GM21447 (cell line): ENCODE measurements at regions not wholly inside any gene's neighbourhood (a gene's known extent, or its start where the extent isn't known, plus 50 kb on each side); places are given as distances from the start of the nearest gene placed in this dataset.

Experiments
- ATAC-seq: cut with Tn5 transposase; IDR thresholded peaks from one replicate; pipeline ENCODE4 v1.9.1; 2021; ENCODE audit not compliant: unreplicated experiment

DNA sequence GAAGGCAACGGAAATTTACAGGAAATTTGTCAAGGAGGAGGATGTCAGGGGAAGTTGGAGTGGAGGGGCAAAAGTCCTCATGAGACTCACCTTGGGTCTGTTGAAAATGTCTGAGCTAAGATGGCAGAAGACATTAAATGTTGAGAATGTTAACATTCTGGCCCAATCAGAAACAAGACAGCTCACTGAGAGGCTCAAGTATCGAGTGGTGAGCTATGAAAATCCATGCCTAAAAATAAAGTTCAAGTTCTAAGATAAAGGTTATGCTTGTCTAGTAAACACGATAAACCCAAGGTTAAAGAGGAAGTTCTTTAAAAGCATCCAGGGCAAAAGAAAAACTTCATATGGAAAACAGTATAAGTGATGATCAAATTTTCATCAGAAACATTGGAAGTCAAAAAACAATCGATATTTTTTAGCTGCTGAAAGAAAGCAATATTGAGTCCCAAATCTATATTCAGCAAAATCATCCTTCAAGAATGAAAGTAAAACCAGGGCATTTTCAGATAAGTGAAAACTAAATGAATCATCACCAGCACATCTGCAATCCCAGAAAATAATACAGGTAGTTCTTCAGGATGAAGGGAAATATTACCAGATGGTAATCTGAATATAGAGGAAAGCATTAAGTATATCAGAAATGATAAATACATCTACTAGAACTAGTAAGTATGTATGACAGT is 462.4 kb downstream of the TLL1 start:
- no peak for ATAC-seq

DNA sequence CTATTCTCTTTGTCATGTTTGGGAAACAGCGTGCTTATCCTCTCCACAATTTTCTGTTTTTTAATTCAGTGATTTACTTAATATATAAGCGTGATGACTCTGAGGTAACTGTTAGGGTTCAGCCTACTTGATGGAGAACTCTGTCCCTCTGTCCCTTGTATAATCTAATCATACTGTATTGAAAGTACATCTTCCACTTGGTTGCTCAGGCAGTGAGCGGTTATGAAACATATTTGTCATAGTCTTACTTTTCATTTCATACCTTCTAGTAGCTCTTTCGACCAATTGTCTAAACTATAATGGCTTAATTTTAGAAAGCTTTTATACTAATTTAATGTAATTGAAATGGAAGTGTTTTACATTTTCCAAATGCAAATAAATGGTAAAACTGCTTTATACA is 469.0 kb downstream of the TLL1 start:
- ATAC-seq: no peak

DNA sequence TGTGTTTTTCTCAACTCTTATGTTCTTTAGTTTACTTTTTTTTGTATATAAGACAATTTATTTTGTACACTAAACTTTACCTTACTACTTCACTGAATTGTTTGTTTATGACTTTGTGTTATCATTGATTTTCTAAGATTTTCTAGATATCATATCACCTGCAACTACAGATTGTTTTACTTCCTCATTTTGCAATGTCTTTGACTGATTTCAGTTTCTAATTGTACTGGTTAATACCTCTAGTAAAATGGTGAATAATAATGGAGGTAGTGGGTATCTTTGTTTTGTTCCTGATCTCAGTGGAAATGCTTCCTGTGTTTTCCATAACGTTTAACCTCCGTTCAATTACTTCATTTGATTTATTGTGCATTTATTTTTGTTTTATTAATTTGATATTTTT is 490.2 kb downstream of the TLL1 start:
- ATAC-seq: no peak

DNA sequence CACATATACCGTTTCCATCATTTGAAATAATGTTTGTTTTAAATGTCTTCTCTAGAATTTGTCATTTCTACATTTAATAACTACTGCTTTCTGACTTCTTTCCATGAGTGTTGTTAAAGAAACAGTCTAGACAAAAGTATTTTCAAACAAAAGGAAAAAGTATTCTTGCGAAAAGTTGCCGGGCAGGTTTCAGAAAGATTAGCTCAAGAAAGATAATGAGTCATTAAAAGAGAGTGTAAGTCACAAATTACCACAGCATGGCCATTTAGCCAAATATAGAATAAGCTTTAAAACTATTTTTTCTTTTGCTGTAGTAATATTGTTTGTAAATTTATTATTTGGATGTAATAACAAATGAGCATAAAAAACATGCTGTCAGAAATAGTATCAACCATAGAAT is 493.0 kb downstream of the TLL1 start:
- no peak for ATAC-seq

DNA sequence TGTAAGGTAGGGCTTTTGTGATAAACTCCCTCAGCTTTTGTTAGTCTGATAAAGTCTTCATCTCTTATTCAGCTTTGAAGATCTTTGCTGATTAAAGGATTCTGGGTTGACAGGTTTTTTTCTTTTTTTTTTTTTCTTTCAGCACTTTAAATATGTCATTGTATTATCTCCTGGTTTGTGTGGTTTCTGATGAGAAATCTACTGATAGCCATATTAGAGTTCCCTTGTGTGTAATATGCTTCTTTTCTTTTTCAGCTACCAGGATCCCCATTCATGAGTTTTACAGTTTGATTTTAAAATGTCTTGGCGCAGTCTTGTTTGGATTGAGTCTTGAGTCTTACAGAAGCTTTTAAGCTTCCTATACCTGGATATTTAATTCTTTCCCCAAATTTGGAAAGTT is 504.5 kb downstream of the TLL1 start:
- ATAC-seq: no peak

DNA sequence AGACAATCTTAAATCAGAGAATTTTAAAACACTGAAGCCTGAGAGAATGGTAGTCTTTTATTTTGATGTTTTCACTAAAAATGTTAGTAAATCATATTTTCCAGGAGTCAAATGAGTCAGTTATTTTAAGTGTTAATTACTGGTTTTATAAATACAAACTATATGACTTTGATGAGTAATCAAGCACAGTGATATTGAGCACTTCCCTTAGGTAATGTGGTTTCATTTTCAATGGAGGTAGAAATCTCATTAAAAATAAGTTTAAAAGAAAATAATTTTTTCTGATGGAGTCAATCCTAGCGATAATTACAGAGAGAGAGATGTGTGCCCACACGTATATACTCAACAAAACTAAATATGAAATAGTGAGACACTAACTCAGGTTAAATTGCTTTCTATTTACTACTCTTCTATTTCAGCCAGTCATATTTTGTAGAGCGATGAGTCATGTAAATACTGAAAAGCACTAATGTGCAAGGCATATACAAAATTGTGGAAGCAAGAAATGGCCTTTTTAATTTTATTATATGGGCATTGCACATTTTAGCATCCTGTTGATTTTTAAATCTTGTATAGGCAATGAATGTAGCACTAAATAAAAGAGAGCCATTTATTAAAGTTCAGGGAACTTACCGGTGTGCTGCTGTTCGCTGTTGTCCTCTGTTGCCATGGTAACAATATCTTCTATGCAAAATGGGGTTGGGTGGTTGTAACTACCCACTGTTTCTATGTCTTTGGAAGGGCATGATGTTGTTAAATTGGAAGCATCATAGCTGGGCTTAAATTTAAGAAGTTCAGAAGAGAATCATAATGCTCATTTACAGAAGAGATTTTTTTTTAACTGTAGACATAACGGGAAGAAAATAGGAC is 513.7 kb downstream of the TLL1 start:
- ATAC-seq: no peak

DNA sequence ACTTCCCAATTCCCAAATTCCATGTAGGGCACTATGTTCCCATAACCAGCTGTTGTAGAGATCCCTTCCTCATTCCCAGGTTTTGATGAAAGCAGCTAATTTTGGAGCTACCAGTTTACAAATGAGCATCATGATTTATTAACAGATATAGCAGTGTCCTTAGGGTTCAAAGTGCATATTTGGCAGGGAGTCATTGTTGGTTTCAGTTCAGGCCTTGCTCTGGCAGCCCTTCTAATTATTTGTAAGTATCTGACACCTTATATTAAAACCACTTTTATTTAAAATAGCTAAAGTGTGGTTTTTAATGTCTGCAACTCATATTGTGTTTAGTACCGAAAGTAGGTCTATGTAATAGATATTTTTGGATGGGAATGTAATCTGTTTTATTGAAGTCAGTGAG is 518.5 kb downstream of the TLL1 start:
- no peak for ATAC-seq

DNA sequence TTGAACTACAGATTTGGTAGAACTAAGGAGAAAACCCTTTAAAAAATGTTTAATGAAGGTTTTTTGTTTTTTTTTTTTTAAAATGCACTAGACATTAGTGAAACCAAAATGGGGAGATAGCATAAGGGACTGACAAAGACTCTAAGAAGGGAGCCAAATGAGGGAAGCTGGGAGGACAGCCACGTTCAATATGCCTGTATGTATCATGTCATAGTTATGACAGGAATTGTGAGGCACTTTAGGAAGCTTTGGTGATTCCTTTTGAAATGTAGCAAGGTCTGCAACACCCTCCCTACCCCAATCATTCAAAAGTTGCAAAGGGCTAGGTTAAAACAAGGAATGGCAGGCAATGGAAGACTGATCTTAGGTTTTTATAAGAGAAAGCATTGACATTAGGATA is 526.0 kb downstream of the TLL1 start:
- no peak for ATAC-seq

DNA sequence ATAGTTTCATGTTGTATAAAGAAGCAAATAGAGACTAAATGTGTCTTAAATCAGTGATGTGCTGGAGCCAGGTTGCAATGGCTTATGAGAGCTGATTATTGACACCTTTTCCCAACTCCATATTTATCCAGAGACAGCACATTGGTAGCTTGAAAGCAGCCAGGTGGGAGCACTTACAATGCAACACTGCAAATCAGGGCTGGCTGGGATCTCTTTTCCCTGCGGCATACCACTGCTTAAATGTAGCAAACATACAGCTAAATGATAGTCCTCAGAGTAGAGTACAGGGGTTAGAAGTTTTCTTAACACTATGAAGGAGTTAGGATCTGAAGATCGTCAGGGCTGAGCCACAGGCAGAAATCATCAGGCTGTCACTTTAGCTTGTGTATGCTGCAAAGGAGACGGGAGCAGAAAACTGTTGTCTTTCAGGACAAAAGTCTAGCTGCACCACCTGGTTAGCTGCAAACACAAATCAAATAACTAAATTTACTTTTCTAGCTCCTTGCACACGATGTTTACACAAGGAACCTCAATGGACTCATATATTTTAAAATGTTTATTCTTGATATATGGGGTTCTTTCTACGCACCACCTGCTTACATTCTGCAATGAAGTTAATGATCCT is 527.3 kb downstream of the TLL1 start:
- no peak for ATAC-seq

DNA sequence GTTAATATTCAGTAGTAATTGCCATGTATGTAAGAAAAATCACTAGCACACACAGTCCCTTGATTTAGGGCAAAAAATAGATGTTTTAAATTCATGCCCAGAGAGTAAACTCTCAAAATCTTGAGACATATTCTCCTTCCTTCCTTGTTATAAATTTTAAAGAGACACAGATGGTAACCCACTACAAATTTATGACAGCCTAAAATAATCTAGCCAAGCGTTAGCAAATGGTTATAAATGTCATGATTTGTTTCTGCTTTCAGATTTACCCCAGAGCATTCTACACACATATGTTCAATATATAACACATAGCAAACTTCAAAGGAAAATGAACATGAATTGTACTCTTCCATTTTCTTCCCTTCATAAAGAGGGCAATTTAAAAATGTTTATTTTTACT is 540.3 kb downstream of the TLL1 start:
- no peak for ATAC-seq

DNA sequence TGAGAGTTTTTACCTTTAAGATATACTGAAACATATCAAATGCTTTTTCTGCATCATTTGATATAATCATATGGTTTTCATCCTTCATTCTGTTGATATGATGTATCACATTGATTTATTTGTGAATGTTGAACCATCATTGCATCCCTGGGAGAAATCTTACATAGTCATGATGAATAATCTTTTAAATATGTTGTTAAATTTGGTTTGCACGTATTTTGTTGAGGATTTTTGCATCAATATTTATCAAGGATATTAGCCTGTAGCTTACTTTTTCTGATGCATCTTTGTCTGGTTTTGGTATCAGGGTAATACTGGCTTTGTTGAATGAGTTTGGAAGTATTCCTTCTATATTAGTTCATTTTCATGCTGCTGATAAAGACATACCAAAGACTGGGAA is 541.4 kb downstream of the TLL1 start:
- no peak for ATAC-seq

DNA sequence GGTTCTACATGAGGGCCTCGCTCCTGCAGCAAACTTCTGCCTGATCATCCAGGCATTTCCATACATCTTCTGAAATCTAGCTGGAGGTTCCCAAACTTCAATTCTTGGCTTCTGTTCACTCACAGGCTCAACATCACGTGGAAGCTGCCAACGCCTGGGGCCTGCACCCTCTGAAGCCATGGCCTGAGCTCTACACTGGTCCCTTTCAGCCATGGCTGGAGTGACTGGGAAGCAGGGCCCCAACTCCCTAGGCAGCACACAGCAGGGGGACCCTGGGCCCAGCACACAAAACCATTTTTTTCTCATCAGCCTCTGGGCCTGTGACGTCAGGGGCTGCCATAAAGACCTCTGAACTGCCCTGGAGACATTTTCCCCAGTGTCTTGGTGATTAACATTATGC is 542.7 kb downstream of the TLL1 start:
- no peak for ATAC-seq

DNA sequence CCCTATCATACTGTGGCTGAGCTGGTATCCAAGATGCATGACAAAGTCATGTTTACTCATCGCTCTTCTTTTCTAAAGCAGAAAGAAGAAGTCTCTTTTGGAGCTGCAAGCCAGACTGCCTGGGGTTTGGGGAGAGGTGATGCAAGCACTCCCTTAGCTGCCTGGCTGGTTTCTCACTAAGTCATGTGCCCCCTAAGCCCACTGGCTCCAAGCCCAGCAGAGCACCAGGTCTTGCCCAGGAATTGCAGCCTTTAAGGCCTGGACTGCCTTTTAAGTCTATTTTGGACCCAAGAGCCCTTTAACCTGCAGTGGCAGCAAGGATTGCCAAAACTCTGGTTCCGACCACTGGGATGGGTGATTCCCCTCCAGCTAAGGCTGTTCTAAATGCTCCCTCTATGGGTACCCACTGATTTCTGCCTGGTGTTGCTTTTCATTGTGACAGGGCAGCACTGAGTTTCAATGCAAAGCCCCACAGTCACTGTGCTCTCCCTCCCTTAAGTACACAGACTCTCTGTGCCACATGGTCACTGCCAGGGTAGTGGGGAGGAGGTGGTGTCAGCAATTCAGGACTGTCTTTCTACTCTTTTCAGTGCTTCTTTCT is 548.6 kb downstream of the TLL1 start:
- ATAC-seq: no peak

DNA sequence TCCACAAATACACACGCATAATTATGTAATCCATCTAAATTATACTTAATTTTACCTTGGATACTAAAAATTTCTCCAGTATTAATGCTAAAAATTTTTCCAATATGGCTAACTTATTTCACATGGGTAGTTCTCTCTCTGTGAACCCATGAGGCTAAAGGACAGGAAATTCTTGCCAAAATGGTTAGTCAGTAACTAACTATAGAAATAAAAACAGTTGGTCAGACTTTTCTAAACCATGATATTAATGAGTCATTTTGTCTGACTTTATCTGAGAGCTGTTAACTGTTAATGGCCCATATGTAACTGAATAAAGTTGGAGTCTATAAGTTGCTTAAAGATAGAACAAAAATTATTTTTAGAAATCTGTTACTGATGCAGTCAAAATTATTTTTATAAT is 549.4 kb downstream of the TLL1 start:
- no peak for ATAC-seq

DNA sequence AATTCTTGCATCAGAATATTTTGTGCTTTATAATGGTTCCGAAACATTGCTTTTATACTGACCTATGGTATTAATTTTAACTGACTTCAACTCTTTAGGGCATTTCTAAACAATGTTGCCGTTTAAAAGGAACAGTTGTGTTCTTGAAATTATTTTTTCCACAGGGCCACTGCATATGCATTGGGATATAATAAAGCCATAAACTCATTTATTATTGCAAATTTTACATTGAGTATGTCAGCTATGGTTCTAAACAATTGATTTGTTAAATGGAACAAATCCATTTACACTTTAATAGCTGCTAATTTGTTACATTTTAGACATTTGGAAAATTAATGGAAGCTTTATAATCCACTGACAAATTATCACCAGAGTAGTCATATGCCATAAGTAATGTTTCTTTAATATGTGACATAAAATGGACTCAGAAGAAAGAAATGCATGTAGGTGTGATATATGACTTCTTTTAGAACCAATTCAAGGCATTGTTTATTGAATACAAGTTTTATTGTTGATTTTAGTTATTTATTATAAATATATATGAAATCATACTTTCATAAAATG is 553.3 kb downstream of the TLL1 start:
- no peak for ATAC-seq

DNA sequence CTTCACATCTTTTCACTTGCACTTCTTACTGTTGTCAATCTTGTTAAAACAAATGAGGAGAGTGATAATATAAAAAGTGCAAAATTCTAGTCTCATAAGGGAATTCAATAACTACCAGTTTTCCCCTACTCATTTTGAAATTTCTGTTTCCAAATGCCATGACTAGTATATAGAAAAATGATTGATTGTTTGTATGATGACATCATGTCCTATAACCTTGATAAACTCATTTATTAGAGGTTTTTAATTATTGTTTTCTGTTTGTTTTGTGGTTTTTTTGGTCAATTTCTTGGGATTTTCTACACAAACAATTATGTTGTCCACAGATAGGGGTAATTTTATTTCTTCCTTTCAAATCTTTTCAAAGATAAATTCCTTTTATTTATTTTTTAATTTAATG is 559.1 kb downstream of the TLL1 start:
- no peak for ATAC-seq

DNA sequence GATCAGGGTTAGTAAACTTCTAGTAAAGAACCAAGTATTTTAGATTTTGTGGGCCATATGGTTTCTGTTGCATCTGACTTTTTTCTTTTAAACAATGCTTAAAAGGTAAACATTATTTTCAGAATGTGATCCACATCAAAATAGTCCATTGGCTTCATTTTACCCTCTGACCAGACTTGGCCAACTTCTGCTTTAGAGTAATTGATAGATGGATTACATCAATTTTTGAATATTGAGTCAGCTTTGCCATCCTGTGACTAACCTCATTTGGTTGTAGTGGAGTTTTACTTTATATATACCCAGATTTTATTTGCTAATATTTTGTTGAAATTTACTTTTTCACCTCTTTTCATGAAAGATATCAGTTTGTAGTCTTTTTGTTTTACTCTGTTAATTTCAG is 559.8 kb downstream of the TLL1 start:
- ATAC-seq: no peak

DNA sequence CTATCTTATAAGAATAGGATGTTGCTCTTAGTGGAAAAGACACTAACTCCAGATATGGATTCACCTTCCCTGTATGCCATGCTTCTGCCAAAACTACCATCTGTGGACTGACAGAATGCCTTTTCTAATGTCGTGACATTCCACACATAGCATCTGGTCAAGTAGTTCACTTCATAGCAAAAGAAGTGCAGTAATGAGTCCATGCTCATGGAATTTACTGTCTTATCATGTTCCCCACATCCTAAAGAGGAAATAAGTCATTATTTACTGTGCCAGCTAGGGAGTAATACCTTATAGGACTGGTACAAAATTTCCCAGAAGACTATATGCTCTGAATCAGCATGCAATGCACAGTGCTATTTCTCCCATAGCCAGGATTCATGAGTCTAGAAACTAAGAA is 562.4 kb downstream of the TLL1 start:
- no peak for ATAC-seq

DNA sequence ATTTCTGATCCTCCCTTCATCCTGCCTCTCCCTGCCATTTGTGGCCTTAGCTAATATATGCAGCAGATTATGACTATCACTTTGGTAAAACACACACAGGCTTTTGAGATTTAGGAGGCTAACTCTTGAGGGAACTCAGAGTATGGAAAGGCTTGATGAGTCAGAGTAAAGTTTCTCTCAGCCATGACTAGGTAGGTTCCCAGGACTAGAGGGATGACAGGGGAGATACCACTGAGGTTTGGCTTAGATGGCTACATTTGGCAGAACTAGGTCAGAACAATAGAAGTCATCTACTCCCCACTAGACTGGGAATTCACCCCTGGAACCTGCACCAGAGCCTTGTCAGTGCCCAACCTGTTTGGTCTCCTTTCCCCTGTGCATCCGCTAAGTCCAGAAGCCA is 585.7 kb downstream of the TLL1 start:
- no peak for ATAC-seq

DNA sequence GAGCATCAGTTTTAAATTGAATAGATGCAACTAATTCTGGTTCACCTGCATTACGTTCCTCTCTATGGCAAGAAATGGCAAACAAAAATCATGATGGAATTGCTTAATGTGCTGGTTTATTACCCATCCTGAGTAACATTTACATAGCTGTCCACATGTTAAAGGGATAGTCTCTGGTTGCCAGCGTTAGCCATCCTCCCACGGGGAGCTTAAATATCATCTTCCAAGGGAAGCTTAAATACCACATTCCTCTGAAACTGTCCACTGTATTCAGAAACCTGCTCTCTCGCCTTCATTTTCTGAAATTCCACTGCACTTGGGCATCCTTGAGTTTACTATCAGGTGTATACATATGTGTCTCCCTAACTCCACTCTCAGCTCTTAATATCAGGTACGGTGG is 586.6 kb downstream of the TLL1 start:
- no peak for ATAC-seq

DNA sequence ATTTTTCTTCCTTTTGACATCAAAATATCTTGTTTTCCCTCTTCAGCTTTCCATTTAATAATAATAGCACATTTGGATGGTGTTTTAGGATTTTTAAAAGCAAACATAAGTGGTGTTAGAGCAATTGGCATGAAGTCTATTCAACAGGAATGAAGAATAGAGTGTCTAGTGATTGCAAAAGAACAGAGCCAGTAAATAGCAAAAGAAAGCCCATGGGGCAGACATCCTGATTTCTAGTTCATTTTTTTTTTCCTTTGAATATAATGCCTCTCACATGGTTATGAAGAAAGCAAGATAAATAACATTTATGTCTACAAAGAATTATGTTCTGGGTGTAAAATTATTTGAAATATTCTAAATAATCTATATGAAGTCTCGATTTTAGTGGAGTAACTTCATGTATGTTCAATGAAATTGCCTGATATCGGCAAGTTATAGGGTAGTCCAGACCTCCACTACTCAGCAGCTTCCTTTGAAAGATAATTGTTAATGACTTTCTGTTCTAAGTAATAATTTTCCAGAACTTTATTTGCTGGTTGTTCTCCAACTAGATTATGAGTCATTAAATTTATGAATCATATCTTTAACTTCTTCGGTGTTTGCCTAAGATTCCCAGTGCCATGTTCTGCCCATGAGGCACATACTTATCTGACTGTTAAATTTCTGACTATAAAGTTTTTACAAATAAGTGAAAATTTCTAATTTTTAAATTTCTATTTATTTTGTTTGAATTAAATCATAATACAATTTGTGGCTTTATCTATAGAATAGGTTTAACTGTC is 587.9 kb downstream of the TLL1 start:
- no peak for ATAC-seq
